ENCODE measurements at regions not wholly inside any gene's neighbourhood (a gene's known extent, or its start where the extent isn't known, plus 50 kb on each side); places are given as distances from the start of the nearest gene placed in this dataset.

- TF ChIP-seq SIN3A (IDR thresholded peaks at IDR 0.05; ENCODE audit: borderline replicate concordance, insufficient read depth, low read length) (no peak), REST (IDR thresholded peaks at IDR 0.05; ENCODE audit: insufficient read depth in 1 of 2, low read depth in 2 of 2, low read length in 2 of 2) (no peak), FOXP2 (optimal IDR thresholded peaks at IDR 0.05; ENCODE audit: borderline replicate concordance, extremely low read depth, extremely low read length, insufficient read depth) (no peak), POLR2AphosphoS5 (IDR thresholded peaks at IDR 0.05; ENCODE audit: low read depth, low read length) (no peak), TAF1 (IDR thresholded peaks at IDR 0.05; ENCODE audit: borderline replicate concordance, insufficient read depth, low read length) (no peak)
These were observed 122.1 kb upstream of the SALL3 start for GRCh38 chr18:78857314-78858150.

GRCh38 chr18:78859686-78860085, 119.9 kb upstream of the SALL3 start:
- TF ChIP-seq FOXP2 (optimal IDR thresholded peaks at IDR 0.05; ENCODE audit: borderline replicate concordance, extremely low read depth, extremely low read length, insufficient read depth) (no peak), TAF1 (IDR thresholded peaks at IDR 0.05; ENCODE audit: borderline replicate concordance, insufficient read depth, low read length) (no peak), REST (IDR thresholded peaks at IDR 0.05; ENCODE audit: insufficient read depth in 1 of 2, low read depth in 2 of 2, low read length in 2 of 2) (no peak), POLR2AphosphoS5 (IDR thresholded peaks at IDR 0.05; ENCODE audit: low read depth, low read length) (no peak), SIN3A (IDR thresholded peaks at IDR 0.05; ENCODE audit: borderline replicate concordance, insufficient read depth, low read length) (no peak)

- TF ChIP-seq SIN3A (IDR thresholded peaks at IDR 0.05; ENCODE audit: borderline replicate concordance, insufficient read depth, low read length) = no peak
- no peak for TF ChIP-seq FOXP2 (optimal IDR thresholded peaks at IDR 0.05; ENCODE audit: borderline replicate concordance, extremely low read depth, extremely low read length, insufficient read depth)
- TF ChIP-seq REST (IDR thresholded peaks at IDR 0.05; ENCODE audit: insufficient read depth in 1 of 2, low read depth in 2 of 2, low read length in 2 of 2) = no peak
- no peak for TF ChIP-seq POLR2AphosphoS5 (IDR thresholded peaks at IDR 0.05; ENCODE audit: low read depth, low read length)
- TF ChIP-seq TAF1 (IDR thresholded peaks at IDR 0.05; ENCODE audit: borderline replicate concordance, insufficient read depth, low read length) = no peak
These were observed 119.5 kb upstream of the SALL3 start for GRCh38 chr18:78860117-78860516.

GRCh38 chr18:78861116-78861515, 118.5 kb upstream of the SALL3 start:
- no peak for TF ChIP-seq FOXP2 (optimal IDR thresholded peaks at IDR 0.05; ENCODE audit: borderline replicate concordance, extremely low read depth, extremely low read length, insufficient read depth)
- no peak for TF ChIP-seq REST (IDR thresholded peaks at IDR 0.05; ENCODE audit: insufficient read depth in 1 of 2, low read depth in 2 of 2, low read length in 2 of 2)
- no peak for TF ChIP-seq TAF1 (IDR thresholded peaks at IDR 0.05; ENCODE audit: borderline replicate concordance, insufficient read depth, low read length)
- TF ChIP-seq POLR2AphosphoS5 (IDR thresholded peaks at IDR 0.05; ENCODE audit: low read depth, low read length) = no peak
- no peak for TF ChIP-seq SIN3A (IDR thresholded peaks at IDR 0.05; ENCODE audit: borderline replicate concordance, insufficient read depth, low read length)
